Activated CD4-positive, alpha-beta T cell treated with anti-CD3 and anti-CD28 coated beads for 36 hours (primary cell): ENCODE measurements at regions not wholly inside any gene's neighbourhood (a gene's known extent, or its start where the extent isn't known, plus 50 kb on each side); places are given as distances from the start of the nearest gene placed in this dataset.
"Not testable (repeated sequence)": the region's sequence is repeated elsewhere in the genome, so short reads cannot be mapped to it uniquely, and the experiment has no call there.

ENCODE experiments used
- ATAC-seq: fragments of 200-7000 bp; cut with Tn5 transposase; one replicate; pipeline ENCODE4 v1.10.0; 2021; ENCODE audit warnings: mild to moderate bottlenecking, moderate library complexity
- CTCF ChIA-PET: fragments of 350-600 bp; sonication (Branson Sonifier 250); formaldehyde crosslinking; loops from one replicate; lab custom pipeline; 2021; ENCODE audit warnings: antibody characterized with exemption; lab: Charles Lee
- POLR2A ChIA-PET: fragments of 350-600 bp; sonication (Branson Sonifier 250); formaldehyde crosslinking; loops from one replicate; lab custom pipeline; 2021; ENCODE audit warnings: antibody characterized with exemption, inconsistent platforms; lab: Charles Lee
- DNase-seq: peaks from one replicate; pipeline ENCODE4 v3.0.0-alpha.2; 2020
- H3K27ac Mint-ChIP-seq: one replicate; pipeline ENCODE4 v1.8.0; 2021; ENCODE audit warnings: mixed read lengths
- H3K27me3 Mint-ChIP-seq: one replicate; pipeline ENCODE4 v1.8.0; 2021; ENCODE audit warnings: mixed read lengths
- H3K36me3 Mint-ChIP-seq: one replicate; pipeline ENCODE4 v1.8.0; 2021; ENCODE audit warnings: low read depth, mixed read lengths
- H3K4me1 Mint-ChIP-seq: one replicate; pipeline ENCODE4 v1.8.0; 2021; ENCODE audit warnings: mixed read lengths
- H3K4me3 Mint-ChIP-seq: one replicate; pipeline ENCODE4 v1.8.0; 2021; ENCODE audit warnings: mild to moderate bottlenecking, moderate library complexity, mixed read lengths
- H3K9me3 Mint-ChIP-seq: one replicate; pipeline ENCODE4 v1.8.0; 2021; ENCODE audit warnings: low read depth, mixed read lengths
- intact Hi-C, 2 experiments: fragments of 100-400 bp; cut with DNase I in 1 of 2; cut with micrococcal nuclease in 1 of 2; formaldehyde crosslinking; loops; one replicate each; pipeline versions ENCODE4 v1.14.2 to v1.15.1; 2022 to 2024; cut with DNase I, micrococcal nuclease

GRCh38 chr14:31911160-31911559 is 165.9 kb upstream of the ARHGAP5 start:
- ATAC-seq = no peak
- Mint-ChIP-seq H3K27ac (no peak overlapping the region), H3K4me3 (no peak overlapping the region), H3K4me1 (no peaks in the 10 kb centered on the region), H3K9me3 (peaks cover 19% of the 10 kb centered on the region), H3K27me3 (peaks cover 2% of the 10 kb centered on the region), H3K36me3 (no peaks in the 10 kb centered on the region)
- ChIA-PET POLR2A (no interaction called here), CTCF (no interaction called here)
- DNase-seq = no peak
- intact Hi-C loops = no loop called here

DNA sequence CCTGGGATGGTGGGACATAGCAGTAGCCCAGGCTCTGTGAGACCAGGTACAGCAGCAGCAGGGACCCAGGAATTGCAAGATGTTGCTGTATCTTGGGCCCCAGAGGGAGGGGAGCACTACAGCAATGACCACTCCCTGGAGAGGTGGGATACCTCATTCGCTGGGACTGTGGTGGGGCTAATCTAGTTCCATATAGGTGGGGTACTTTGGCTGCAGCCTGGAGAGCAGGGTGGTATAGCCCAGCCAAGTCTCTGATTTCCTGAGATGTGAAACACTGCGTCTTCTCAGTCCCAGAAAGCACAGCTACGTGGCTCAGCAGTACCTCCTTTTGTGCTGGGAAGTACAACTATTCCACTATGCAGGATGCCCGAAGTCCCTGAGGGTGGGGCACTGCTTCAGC is 163.7 kb upstream of the ARHGAP5 start:
- no peak for ATAC-seq
- ChIA-PET POLR2A (no interaction called here), CTCF (no interaction called here)
- Mint-ChIP-seq H3K9me3 (peaks cover 19% of the 10 kb centered on the region), H3K4me1 (no peaks in the 10 kb centered on the region), H3K27ac (no peak overlapping the region), H3K27me3 (no peaks in the 10 kb centered on the region), H3K36me3 (no peaks in the 10 kb centered on the region), H3K4me3 (no peak overlapping the region)
- no peak for DNase-seq
- intact Hi-C loops = no loop called here

DNA sequence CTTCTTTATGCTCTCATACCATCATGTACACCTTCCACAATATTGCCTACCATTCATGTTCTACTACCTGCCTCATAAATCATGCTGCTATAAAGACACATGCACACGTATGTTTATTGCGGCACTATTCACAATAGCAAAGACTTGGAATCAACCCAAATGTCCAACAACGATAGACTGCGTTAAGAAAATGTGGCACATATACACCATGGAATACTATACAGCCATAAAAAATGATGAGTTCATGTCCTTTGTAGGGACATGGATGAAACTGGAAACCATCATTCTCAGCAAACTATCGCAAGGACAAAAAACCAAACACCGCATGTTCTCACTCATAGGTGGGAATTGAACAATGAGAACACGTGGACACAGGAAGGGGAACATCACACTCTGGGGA is 158.8 kb upstream of the ARHGAP5 start:
- intact Hi-C loops, ATAC-seq, H3K36me3 Mint-ChIP-seq: not testable (repeated sequence)

DNA sequence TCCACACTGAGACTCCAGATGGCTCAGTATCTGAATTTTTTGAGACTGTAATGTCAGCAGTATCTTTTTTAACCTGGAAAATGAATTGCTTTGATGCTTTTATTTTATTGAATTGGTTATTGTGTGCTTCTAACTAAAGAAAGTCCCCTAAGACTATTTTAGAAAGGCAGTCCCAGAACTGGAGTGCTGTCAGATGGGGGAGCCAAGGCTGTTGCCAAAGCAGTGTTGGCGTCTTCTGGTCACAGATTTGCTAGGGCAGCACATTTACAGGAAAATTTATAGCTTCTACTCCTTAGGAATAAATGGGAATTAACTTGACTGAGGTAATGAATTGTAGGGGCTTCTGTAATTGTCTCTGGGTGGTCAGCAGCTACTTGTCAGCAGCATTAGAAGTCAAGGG is 157.1 kb upstream of the ARHGAP5 start:
- H3K4me3 Mint-ChIP-seq = no peak overlapping the region
- H3K9me3 Mint-ChIP-seq = no peaks in the 10 kb centered on the region
- intact Hi-C loops = loop anchor here in 1 of 2 experiments (10.0 kb wide), 2 partner anchors 405 to 645 kb away; no protein-coding TSS in a partner anchor
- POLR2A ChIA-PET = no interaction called here
- DNase-seq (no peak), ATAC-seq (no peak)
- no peaks in the 10 kb centered on the region for H3K27me3 Mint-ChIP-seq
- H3K36me3 Mint-ChIP-seq = no peaks in the 10 kb centered on the region
- H3K27ac Mint-ChIP-seq = no peak overlapping the region
- H3K4me1 Mint-ChIP-seq = no peaks in the 10 kb centered on the region
- CTCF ChIA-PET = no interaction called here

More for the DNA sequence above, 158.8 kb upstream of the ARHGAP5 start:
- H3K27me3 Mint-ChIP-seq, POLR2A ChIA-PET, H3K27ac Mint-ChIP-seq, H3K4me3 Mint-ChIP-seq, DNase-seq, H3K9me3 Mint-ChIP-seq, H3K4me1 Mint-ChIP-seq: not testable (repeated sequence)
- CTCF ChIA-PET = interaction anchor here (0.6 to 1.4 kb wide), 3 partner anchors 16 to 334 kb away, joined by 3 to 5 read pairs (median 4); no protein-coding TSS in a partner anchor

GRCh38 chr14:31920989-31921650 is 156.0 kb upstream of the ARHGAP5 start:
- ChIA-PET CTCF (interaction anchor here (1.1 kb wide), 1 partner anchor 22 kb away, joined by 3 read pairs; no protein-coding TSS in a partner anchor), POLR2A (no interaction called here)
- no peak overlapping the region for H3K4me3 Mint-ChIP-seq

GRCh38 chr14:31921721-31922120 is 155.4 kb upstream of the ARHGAP5 start:
- no peaks in the 10 kb centered on the region for H3K4me1 Mint-ChIP-seq
- no peak for ATAC-seq
- no peak overlapping the region for H3K4me3 Mint-ChIP-seq
- no peak overlapping the region for H3K27ac Mint-ChIP-seq
- intact Hi-C loops = loop anchor here in 1 of 2 experiments (10.0 kb wide), 2 partner anchors 407 to 643 kb away; no protein-coding TSS in a partner anchor
- ChIA-PET CTCF (interaction anchor here (1.1 to 1.2 kb wide), 2 partner anchors 21 to 152 kb away, joined by 3 to 4 read pairs; no protein-coding TSS in a partner anchor), POLR2A (interaction anchor here (0.5 kb wide), 1 partner anchor 548 kb away, joined by 3 read pairs; no protein-coding TSS in a partner anchor)
- no peaks in the 10 kb centered on the region for H3K9me3 Mint-ChIP-seq
- no peak for DNase-seq
- no peaks in the 10 kb centered on the region for H3K27me3 Mint-ChIP-seq
- H3K36me3 Mint-ChIP-seq = no peaks in the 10 kb centered on the region

More at GRCh38 chr14:31920989-31921650, 156.0 kb upstream of the ARHGAP5 start:
- H3K27me3 Mint-ChIP-seq = no peaks in the 10 kb centered on the region
- H3K4me1 Mint-ChIP-seq = no peaks in the 10 kb centered on the region
- no peaks in the 10 kb centered on the region for H3K36me3 Mint-ChIP-seq
- H3K9me3 Mint-ChIP-seq = no peaks in the 10 kb centered on the region
- ATAC-seq (no peak), DNase-seq (no peak)
- H3K27ac Mint-ChIP-seq = no peak overlapping the region
- intact Hi-C loops = loop anchor here in 1 of 2 experiments (10.0 kb wide), 2 partner anchors 406 to 644 kb away; no protein-coding TSS in a partner anchor

GRCh38 chr14:31926123-31926522 is 151.0 kb upstream of the ARHGAP5 start:
- Mint-ChIP-seq H3K36me3 (no peaks in the 10 kb centered on the region), H3K4me3 (no peak overlapping the region), H3K27ac (no peak overlapping the region), H3K9me3 (no peaks in the 10 kb centered on the region), H3K4me1 (peaks cover 13% of the 10 kb centered on the region), H3K27me3 (no peaks in the 10 kb centered on the region)
- ChIA-PET POLR2A (interaction anchor here (1.5 kb wide), 1 partner anchor 12 kb away, joined by 4 read pairs; no protein-coding TSS in a partner anchor), CTCF (interaction anchor here (0.7 to 4.9 kb wide), 16 partner anchors 9 to 634 kb away, joined by 3 to 45 read pairs (median 4); no protein-coding TSS in a partner anchor)
- ATAC-seq (no peak), DNase-seq (peak; percentile 49)
- intact Hi-C loops = loop anchor here (1.0 to 10.0 kb wide), 8 partner anchors 151 to 639 kb away; partner anchors contain the start of genes ARHGAP5 (in 1 of the 2) and NUBPL (in 1 of the 2)

- ChIA-PET POLR2A (interaction anchor here (1.0 to 1.5 kb wide), 2 partner anchors 11 to 150 kb away, joined by 3 to 4 read pairs; no protein-coding TSS in a partner anchor), CTCF (interaction anchor here (0.7 to 4.9 kb wide), 17 partner anchors 8 to 633 kb away, joined by 3 to 45 read pairs (median 4); no protein-coding TSS in a partner anchor)
- H3K4me3 Mint-ChIP-seq = no peak overlapping the region
- no peaks in the 10 kb centered on the region for H3K36me3 Mint-ChIP-seq
- intact Hi-C loops = loop anchor here (1.0 to 10.0 kb wide), 9 partner anchors 11 to 638 kb away; partner anchors contain the start of genes ARHGAP5 (in 1 of the 2) and NUBPL (in 1 of the 2)
- DNase-seq (no peak), ATAC-seq (no peak)
- H3K4me1 Mint-ChIP-seq = peaks cover 13% of the 10 kb centered on the region
- no peaks in the 10 kb centered on the region for H3K9me3 Mint-ChIP-seq
- no peak overlapping the region for H3K27ac Mint-ChIP-seq
- no peaks in the 10 kb centered on the region for H3K27me3 Mint-ChIP-seq
Measured at GRCh38 chr14:31926652-31927347, 150.3 kb upstream of the ARHGAP5 start.

GRCh38 chr14:31927348-31927832 is 149.7 kb upstream of the ARHGAP5 start:
- peak; percentile 55 for DNase-seq
- Mint-ChIP-seq H3K4me1 (peaks cover 13% of the 10 kb centered on the region), H3K27me3 (no peaks in the 10 kb centered on the region), H3K36me3 (no peaks in the 10 kb centered on the region), H3K9me3 (no peaks in the 10 kb centered on the region), H3K27ac (peak overlapping the region; percentile 26), H3K4me3 (no peak overlapping the region)
- ChIA-PET POLR2A (interaction anchor here (1.0 to 1.5 kb wide), 2 partner anchors 10 to 149 kb away, joined by 3 to 4 read pairs; no protein-coding TSS in a partner anchor), CTCF (interaction anchor here (1.0 to 4.9 kb wide), 9 partner anchors 11 to 325 kb away, joined by 3 to 45 read pairs (median 5); no protein-coding TSS in a partner anchor)
- ATAC-seq = peak; percentile 94
- intact Hi-C loops = loop anchor here (1.0 to 10.0 kb wide), 7 partner anchors 10 to 637 kb away; partner anchors contain the start of genes ARHGAP5 (in 1 of the 2) and NUBPL (in 1 of the 2)

DNA sequence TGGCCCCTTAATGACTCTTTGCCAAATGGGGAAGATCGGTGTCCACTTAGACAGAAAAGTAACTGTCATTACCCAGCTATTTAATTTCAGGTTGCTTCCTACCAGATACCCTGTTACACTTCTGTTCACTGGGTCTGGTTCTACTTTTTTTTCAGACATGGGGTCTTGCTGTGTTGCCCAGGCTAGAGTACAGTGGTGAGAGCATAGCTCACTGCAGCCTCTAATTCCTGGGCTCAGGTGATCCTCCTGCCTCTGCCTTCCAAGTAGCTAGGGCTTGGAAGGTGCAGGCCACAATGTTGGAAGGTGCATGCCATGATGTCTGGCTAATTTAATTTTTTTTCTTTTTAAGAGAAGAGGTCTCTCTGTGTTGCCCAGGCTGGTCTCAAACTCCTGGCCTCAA is 147.0 kb upstream of the ARHGAP5 start:
- no peak for DNase-seq
- POLR2A ChIA-PET = no interaction called here
- H3K27me3 Mint-ChIP-seq = peaks cover 2% of the 10 kb centered on the region
- no peaks in the 10 kb centered on the region for H3K36me3 Mint-ChIP-seq
- H3K9me3 Mint-ChIP-seq = no peaks in the 10 kb centered on the region
- H3K27ac Mint-ChIP-seq = no peak overlapping the region
- CTCF ChIA-PET = interaction anchor here (1.5 kb wide), 1 partner anchor 8 kb away, joined by 3 read pairs; no protein-coding TSS in a partner anchor
- intact Hi-C loops = loop anchor here in 1 of 2 experiments (10.0 kb wide), 1 partner anchor 115 kb away; no protein-coding TSS in a partner anchor
- no peak for ATAC-seq
- peaks cover 16% of the 10 kb centered on the region for H3K4me1 Mint-ChIP-seq
- no peak overlapping the region for H3K4me3 Mint-ChIP-seq
